Stimulated activated CD4-positive, alpha-beta T cell treated with anti-CD3 and anti-CD28 coated beads, Interleukin-12 subunit alpha, Interleukin-12 subunit beta, amount 100 ng/mL, for 24 hours (primary cell): ENCODE measurements at regions not wholly inside any gene's neighbourhood (a gene's known extent, or its start where the extent isn't known, plus 50 kb on each side); places are given as distances from the start of the nearest gene placed in this dataset.
"Not testable (repeated sequence)": the region's sequence is repeated elsewhere in the genome, so short reads cannot be mapped to it uniquely, and the experiment has no call there.

Experiments used
- DNase-seq, 2 experiments: peaks; one replicate each; pipeline ENCODE4 v3.0.0-alpha.2; 2020; ENCODE audit warnings: low read depth in 2 of 2

GRCh38 chr6:152811785-152812184 lies 61.2 kb downstream of the VIP start:
- DNase-seq = no peak

GRCh38 chr6:152815230-152815872 lies 64.8 kb downstream of the VIP start:
- DNase-seq = no peak

- DNase-seq = no peak
Measured at GRCh38 chr6:152816055-152816454, 65.5 kb downstream of the VIP start.

GRCh38 chr6:152821525-152821924 lies 70.9 kb downstream of the VIP start:
- DNase-seq = no peak

- no peak for DNase-seq
Measured at GRCh38 chr6:152824666-152825065, 74.1 kb downstream of the VIP start.

- DNase-seq = no peak
Measured at GRCh38 chr6:152828431-152828830, 77.8 kb downstream of the VIP start.

- not testable (repeated sequence) for DNase-seq
Measured at GRCh38 chr6:152834366-152834765, 83.8 kb downstream of the VIP start.

GRCh38 chr6:152836523-152836922 lies 85.9 kb downstream of the VIP start:
- DNase-seq = no peak

- no peak for DNase-seq
Measured at GRCh38 chr6:152845421-152845820, 94.8 kb downstream of the VIP start.

- no peak for DNase-seq
Measured at GRCh38 chr6:152846825-152847224, 96.2 kb downstream of the VIP start.

GRCh38 chr6:152848919-152849318 lies 98.3 kb downstream of the VIP start:
- no peak for DNase-seq

- no peak for DNase-seq
Measured at GRCh38 chr6:152854086-152854795, 103.6 kb downstream of the VIP start.

- DNase-seq = no peak
Measured at GRCh38 chr6:152858141-152858540, 107.5 kb downstream of the VIP start.

GRCh38 chr6:152859225-152859624 lies 108.6 kb downstream of the VIP start:
- no peak for DNase-seq

- peak; percentile 16 to 54 for DNase-seq
Measured at GRCh38 chr6:152863618-152864326, 113.2 kb downstream of the VIP start.

GRCh38 chr6:152874267-152874666 lies 108.6 kb downstream of the FBXO5 start:
- no peak for DNase-seq

GRCh38 chr6:152874846-152875568 lies 107.8 kb downstream of the FBXO5 start:
- no peak for DNase-seq

GRCh38 chr6:152879681-152880080 lies 103.2 kb downstream of the FBXO5 start:
- no peak for DNase-seq

GRCh38 chr6:152893187-152893586 lies 89.7 kb downstream of the FBXO5 start:
- no peak for DNase-seq

GRCh38 chr6:152896923-152897322 lies 85.9 kb downstream of the FBXO5 start:
- no peak for DNase-seq

- DNase-seq = peak; percentile 33 to 73
Measured at GRCh38 chr6:152897807-152898399, 84.9 kb downstream of the FBXO5 start.

GRCh38 chr6:152904678-152905077 lies 78.2 kb downstream of the FBXO5 start:
- DNase-seq = no peak
